ENCODE measurements at regions not wholly inside any gene's neighbourhood (a gene's known extent, or its start where the extent isn't known, plus 50 kb on each side); places are given as distances from the start of the nearest gene placed in this dataset.

DNA sequence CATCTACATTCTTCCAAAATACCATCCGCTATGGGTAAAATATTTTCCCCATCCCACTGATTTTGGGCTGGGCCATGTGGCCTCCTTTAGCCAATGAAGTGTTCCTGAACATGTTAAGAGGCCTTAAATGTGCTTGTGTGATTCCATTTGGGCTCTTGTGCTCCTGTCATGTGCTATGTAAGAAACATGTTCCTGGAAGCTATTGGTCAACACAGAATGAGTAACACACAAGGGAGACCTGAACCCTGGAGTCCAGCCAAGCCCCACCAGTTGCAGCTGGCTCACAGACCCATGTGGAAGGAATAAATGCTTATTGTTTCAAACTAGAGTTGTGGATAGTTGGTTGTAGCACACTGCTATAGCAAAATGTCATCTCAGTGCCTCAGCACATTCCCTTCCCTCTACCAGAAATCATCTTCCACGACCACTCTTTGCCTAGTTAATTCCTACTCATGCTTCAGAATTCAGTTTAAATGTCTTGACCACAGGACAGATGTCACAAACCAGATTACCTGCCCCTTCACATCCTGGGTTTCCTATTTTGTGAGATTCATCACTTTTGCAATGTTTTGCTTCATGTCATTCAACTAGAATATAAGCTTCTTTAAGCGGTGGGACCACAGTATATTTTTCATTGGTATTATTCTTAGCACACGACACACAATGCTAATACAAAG lies 217.3 kb upstream of the EEA1 start:
- TF ChIP-seq, protein P1, sequence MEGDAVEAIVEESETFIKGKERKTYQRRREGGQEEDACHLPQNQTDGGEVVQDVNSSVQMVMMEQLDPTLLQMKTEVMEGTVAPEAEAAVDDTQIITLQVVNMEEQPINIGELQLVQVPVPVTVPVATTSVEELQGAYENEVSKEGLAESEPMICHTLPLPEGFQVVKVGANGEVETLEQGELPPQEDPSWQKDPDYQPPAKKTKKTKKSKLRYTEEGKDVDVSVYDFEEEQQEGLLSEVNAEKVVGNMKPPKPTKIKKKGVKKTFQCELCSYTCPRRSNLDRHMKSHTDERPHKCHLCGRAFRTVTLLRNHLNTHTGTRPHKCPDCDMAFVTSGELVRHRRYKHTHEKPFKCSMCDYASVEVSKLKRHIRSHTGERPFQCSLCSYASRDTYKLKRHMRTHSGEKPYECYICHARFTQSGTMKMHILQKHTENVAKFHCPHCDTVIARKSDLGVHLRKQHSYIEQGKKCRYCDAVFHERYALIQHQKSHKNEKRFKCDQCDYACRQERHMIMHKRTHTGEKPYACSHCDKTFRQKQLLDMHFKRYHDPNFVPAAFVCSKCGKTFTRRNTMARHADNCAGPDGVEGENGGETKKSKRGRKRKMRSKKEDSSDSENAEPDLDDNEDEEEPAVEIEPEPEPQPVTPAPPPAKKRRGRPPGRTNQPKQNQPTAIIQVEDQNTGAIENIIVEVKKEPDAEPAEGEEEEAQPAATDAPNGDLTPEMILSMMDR (IDR thresholded peaks at IDR 0.05; ENCODE audit: control extremely low read depth, extremely low read depth, low read depth, missing control alignments): no peak
- ChIA-PET CTCF (interaction anchor here (1.0 to 2.7 kb wide), 3 partner anchors 9 to 41 kb away, joined by 3 to 6 read pairs (median 4); no protein-coding TSS in a partner anchor), POLR2A (no interaction called here)
- DNase-seq (ENCODE audit: extremely low spot score): no peak

DNA sequence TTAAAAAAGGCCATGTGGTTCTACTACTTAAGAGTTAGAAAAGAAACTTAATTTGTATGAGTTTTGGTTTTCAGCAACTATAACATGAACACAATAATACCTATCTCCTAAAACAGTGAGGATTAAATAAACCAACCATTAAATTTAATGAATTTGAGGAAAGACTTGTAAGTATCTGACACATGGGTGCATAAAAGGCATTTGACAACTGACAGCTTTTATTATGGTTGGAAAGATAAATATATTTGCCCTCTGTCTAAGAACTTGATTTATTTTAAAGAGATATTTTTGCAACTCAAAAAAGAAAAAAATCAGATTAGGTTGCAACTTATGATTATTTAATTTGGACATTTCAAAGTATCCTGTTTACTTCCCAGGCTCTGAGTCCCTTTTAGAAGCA lies 217.9 kb upstream of the EEA1 start:
- POLR2A ChIA-PET: no interaction called here
- no peak for DNase-seq (ENCODE audit: extremely low spot score)
- CTCF ChIA-PET: interaction anchor here (1.0 to 2.7 kb wide), 2 partner anchors 10 to 41 kb away, joined by 3 to 6 read pairs; no protein-coding TSS in a partner anchor
- TF ChIP-seq, protein P1 (IDR thresholded peaks at IDR 0.05; ENCODE audit: control extremely low read depth, extremely low read depth, low read depth, missing control alignments): no peak

DNA sequence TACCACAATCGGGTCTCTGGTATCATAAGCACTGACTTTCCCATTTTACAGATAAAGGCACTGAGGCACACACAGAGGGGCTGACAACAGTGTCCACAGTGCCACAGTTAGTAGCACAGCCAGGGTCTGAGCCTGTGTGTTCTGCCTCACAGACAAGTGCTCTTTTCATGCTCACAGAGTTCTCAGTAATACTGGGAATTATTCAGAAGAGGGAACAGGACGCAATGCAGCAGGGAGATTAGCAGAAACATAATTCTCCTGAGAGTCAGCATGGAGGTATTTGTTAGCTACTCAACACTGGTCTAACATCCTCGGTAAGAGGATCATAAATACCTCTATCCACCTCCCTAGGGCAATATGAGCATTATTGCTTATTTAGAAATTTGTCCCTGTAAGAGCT lies 219.3 kb upstream of the EEA1 start:
- POLR2A ChIA-PET: no interaction called here
- no peak for DNase-seq (ENCODE audit: extremely low spot score)
- CTCF ChIA-PET: interaction anchor here (0.8 to 1.3 kb wide), 5 partner anchors 8 to 51 kb away, joined by 3 to 5 read pairs (median 3); no protein-coding TSS in a partner anchor
- TF ChIP-seq, protein P1 (IDR thresholded peaks at IDR 0.05; ENCODE audit: control extremely low read depth, extremely low read depth, low read depth, missing control alignments): no peak

DNA sequence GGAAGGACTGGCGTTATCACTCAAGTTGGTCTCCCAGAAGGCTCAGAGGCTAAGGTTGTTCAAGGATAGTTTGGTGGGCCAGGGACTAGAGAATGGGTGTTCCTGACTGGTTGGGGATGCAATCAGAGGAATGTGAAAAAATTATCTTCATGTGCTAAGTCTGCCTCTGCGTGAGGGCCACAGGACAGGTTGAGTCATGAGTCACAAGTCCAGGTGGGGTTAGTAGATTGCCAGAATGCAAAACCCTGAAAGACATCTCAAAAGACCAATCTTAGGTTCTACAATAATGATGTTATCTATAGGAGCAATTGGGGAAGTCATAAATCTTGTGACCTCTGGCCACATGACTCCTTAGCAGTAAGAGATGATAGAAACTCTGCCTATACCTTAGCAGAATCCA lies 220.1 kb upstream of the EEA1 start:
- ChIA-PET POLR2A (no interaction called here), CTCF (interaction anchor here (0.8 to 1.3 kb wide), 5 partner anchors 9 to 51 kb away, joined by 3 to 5 read pairs (median 3); no protein-coding TSS in a partner anchor)
- TF ChIP-seq, protein P1 (IDR thresholded peaks at IDR 0.05; ENCODE audit: control extremely low read depth, extremely low read depth, low read depth, missing control alignments): no peak
- no peak for DNase-seq (ENCODE audit: extremely low spot score)

DNA sequence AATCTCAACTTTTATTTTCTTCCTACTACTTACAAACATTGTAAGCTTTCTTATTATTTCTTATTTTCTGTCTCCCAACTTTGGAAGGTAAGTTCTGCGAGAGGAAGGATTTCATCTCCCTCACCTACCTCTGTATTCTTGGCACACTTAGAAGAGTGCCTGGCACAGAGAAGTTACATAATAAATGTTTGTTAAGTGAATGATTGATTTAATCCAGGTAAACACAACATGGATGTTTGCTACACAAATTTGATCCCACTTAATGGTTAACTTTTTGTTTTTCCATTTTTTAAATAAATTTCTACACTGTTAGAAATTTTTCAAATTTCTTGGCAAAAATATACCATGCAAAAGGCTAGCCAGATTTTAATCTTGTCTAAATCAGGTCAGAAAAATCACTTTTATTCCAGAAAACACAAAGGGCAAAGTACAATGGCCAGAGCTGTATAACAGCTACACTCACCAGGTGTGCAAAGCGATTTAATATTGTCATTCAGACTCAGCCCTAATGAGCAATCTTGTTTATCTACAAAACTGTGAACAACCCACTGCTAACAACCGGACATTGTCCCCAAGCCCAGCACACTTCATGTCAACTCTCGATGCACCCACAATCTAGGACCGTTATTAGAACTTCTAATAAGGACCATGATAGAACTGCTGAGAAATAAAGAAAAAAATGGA lies 222.1 kb upstream of the EEA1 start:
- no peak for DNase-seq (ENCODE audit: extremely low spot score)
- TF ChIP-seq, protein P1 (IDR thresholded peaks at IDR 0.05; ENCODE audit: control extremely low read depth, extremely low read depth, low read depth, missing control alignments): no peak
- CTCF ChIA-PET: interaction anchor here (1.3 kb wide), 1 partner anchor 10 kb away, joined by 3 read pairs; no protein-coding TSS in a partner anchor
- POLR2A ChIA-PET: no interaction called here

DNA sequence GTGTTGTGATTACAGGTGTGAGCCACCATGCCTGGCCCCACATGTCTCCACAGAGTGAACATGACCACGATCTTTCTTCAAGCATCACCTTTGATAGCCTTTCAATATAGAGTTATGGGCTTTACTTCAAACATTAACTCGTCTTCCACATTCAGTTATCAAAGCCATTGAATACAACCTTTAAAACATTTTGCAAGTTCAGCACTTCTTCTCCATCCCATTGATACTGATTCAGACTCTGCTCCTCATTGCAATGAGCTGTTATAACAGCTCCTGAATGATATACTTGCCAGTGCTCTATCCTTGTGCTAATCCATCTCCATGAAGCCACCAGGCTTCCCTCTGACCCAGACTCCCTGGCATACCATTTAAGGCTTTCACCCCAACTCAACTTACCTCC lies 223.5 kb upstream of the EEA1 start:
- ChIA-PET POLR2A (no interaction called here), CTCF (no interaction called here)
- no peak for DNase-seq (ENCODE audit: extremely low spot score)
- TF ChIP-seq, protein P1 (IDR thresholded peaks at IDR 0.05; ENCODE audit: control extremely low read depth, extremely low read depth, low read depth, missing control alignments): no peak

Data from GM10248 (cell line).